Right lobe of liver (tissue), 6 donors: ENCODE measurements at regions not wholly inside any gene's neighbourhood (a gene's known extent, or its start where the extent isn't known, plus 50 kb on each side); places are given as distances from the start of the nearest gene placed in this dataset.

Source experiments
- ATAC-seq, 4 donors: fragments of 200-7000 bp; cut with Tn5 transposase; one replicate each; pipeline ENCODE4 v1.9.1; 2020; ENCODE audit warnings: mild to moderate bottlenecking in 4 of 4, moderate library complexity in 4 of 4
- DNase-seq, 3 donors: peaks; one replicate each; pipeline ENCODE4 v3.0.0-alpha.2; 2020
- H3K27ac ChIP-seq, 3 donors: fragments of 200-600 bp; one replicate each; pipeline ENCODE4 v1.8.0; 2022
- H3K27me3 ChIP-seq, 2 donors: fragments of 200-600 bp; one replicate each; pipeline ENCODE4 v1.8.0; 2022
- H3K36me3 ChIP-seq, 4 donors: fragments of 200-600 bp; sonication (generic) in 1 of 4; one replicate each; pipeline versions ENCODE4 v1.5.1 to v1.8.0; 2017 to 2022; ENCODE audit warnings: control low read depth in 1 of 4
- H3K4me1 ChIP-seq, 4 donors: fragments of 200-600 bp; sonication (generic) in 1 of 4; one replicate each; pipeline versions ENCODE4 v1.5.1 to v1.8.0; 2017 to 2022; ENCODE audit warnings: control low read depth in 1 of 4
- H3K4me3 ChIP-seq, 3 donors: fragments of 200-600 bp; one replicate each; pipeline ENCODE4 v1.8.0; 2022
- H3K9me3 ChIP-seq, 4 donors: fragments of 200-600 bp; sonication (generic) in 1 of 4; one replicate each; pipeline versions ENCODE4 v1.5.1 to v1.8.0; 2017 to 2022; ENCODE audit warnings: control low read depth in 1 of 4
- CTCF ChIP-seq, 4 donors: fragments of 200-600 bp in 3 of 4; fragments of 450-650 bp in 1 of 4; IDR thresholded peaks; one replicate each; pipeline versions ENCODE4 v1.5.1 to v1.8.0; 2016 to 2022; ENCODE audit warnings: antibody characterized with exemption in 4 of 4, mild to moderate bottlenecking in 2 of 4
- POLR2A ChIP-seq: fragments of 450-650 bp; IDR thresholded peaks from one replicate; pipeline ENCODE4 v1.6.1; 2017; ENCODE audit warnings: antibody characterized with exemption, mild to moderate bottlenecking
- WGBS: methylation state at CpG from one replicate; pipeline ENCODE4 v1.1.6; 2018; ENCODE audit warnings: low coverage, low lambda C conversion rate; ENCODE audit not compliant: insufficient coverage; ENCODE audit errors: missing lambda C conversion rate; 5-methylcytosine and 5-hydroxymethylcytosine counted together
- intact Hi-C, 2 donors: fragments of 100-400 bp; cut with DNase I; formaldehyde crosslinking; loops; one replicate each; pipeline versions ENCODE4 v1.11.2 to v1.14.1; 2022
- donor health status: DM: no; HTN: yes; CAD: no.
- donor health status: DM: no; HTN: no; CAD: no.
- donor health status: DM: no; HTN: no; CAD: no.
- donor health status: DM: no; HTN: yes; CAD: no.
- donor health status: DM: no; HTN: yes; CAD: no.

- WGBS, result 29% methylated on average over 8 of the region's 8 CpGs
- intact Hi-C loops, result no loop called here
- no peak for ATAC-seq
- DNase-seq, result no peak
- no peaks in the 10 kb centered on the region for H3K36me3 ChIP-seq
- H3K27me3 ChIP-seq, result no peaks in the 10 kb centered on the region
- no peak overlapping the region for H3K27ac ChIP-seq
- no peak for TF ChIP-seq CTCF (IDR thresholded peaks at IDR 0.05)
- TF ChIP-seq POLR2A, result no peak
- H3K4me3 ChIP-seq, result no peak overlapping the region
- no peaks in the 10 kb centered on the region for H3K9me3 ChIP-seq
- H3K4me1 ChIP-seq, result no peaks in the 10 kb centered on the region
Measured at GRCh38 chr16:51723036-51723724, 572.1 kb upstream of the SALL1 start.

- Histone ChIP-seq H3K9me3 (no peaks in the 10 kb centered on the region), H3K4me3 (no peak overlapping the region), H3K4me1 (no peaks in the 10 kb centered on the region), H3K36me3 (no peaks in the 10 kb centered on the region), H3K27me3 (no peaks in the 10 kb centered on the region), H3K27ac (no peak overlapping the region)
- no peak for TF ChIP-seq POLR2A
- no peak for TF ChIP-seq CTCF (IDR thresholded peaks at IDR 0.05)
- intact Hi-C loops, result no loop called here
- DNase-seq (no peak), ATAC-seq (no peak)
Measured at GRCh38 chr16:51722467-51722866, 571.4 kb upstream of the SALL1 start.

GRCh38 chr16:51719376-51719775 is 568.3 kb upstream of the SALL1 start:
- no peaks in the 10 kb centered on the region for H3K27me3 ChIP-seq
- no peaks in the 10 kb centered on the region for H3K4me1 ChIP-seq
- intact Hi-C loops, result no loop called here
- H3K27ac ChIP-seq, result no peak overlapping the region
- no peaks in the 10 kb centered on the region for H3K36me3 ChIP-seq
- no peak for TF ChIP-seq POLR2A
- TF ChIP-seq CTCF (IDR thresholded peaks at IDR 0.05), result no peak
- no peak for ATAC-seq
- 93% methylated on average over 3 of the region's 3 CpGs for WGBS
- H3K9me3 ChIP-seq, result no peaks in the 10 kb centered on the region
- H3K4me3 ChIP-seq, result no peak overlapping the region
- DNase-seq, result no peak

GRCh38 chr16:51716195-51716594 is 565.1 kb upstream of the SALL1 start:
- no peak overlapping the region for H3K27ac ChIP-seq
- H3K27me3 ChIP-seq, result no peaks in the 10 kb centered on the region
- ATAC-seq (no peak), DNase-seq (no peak)
- H3K4me3 ChIP-seq, result no peak overlapping the region
- no peaks in the 10 kb centered on the region for H3K4me1 ChIP-seq
- intact Hi-C loops, result no loop called here
- WGBS, result 78% methylated on average over 1 of the region's 1 CpG
- no peak for TF ChIP-seq POLR2A
- TF ChIP-seq CTCF (IDR thresholded peaks at IDR 0.05), result no peak
- H3K36me3 ChIP-seq, result no peaks in the 10 kb centered on the region
- H3K9me3 ChIP-seq, result no peaks in the 10 kb centered on the region

- no peak for DNase-seq
- H3K4me3 ChIP-seq, result no peak overlapping the region
- 77% methylated on average over 2 of the region's 2 CpGs for WGBS
Measured at GRCh38 chr16:51713502-51713901, 562.4 kb upstream of the SALL1 start.

More at GRCh38 chr16:51713502-51713901, 562.4 kb upstream of the SALL1 start:
- ATAC-seq, result no peak
- H3K9me3 ChIP-seq, result no peaks in the 10 kb centered on the region
- H3K27ac ChIP-seq, result no peak overlapping the region
- TF ChIP-seq POLR2A, result no peak
- TF ChIP-seq CTCF (IDR thresholded peaks at IDR 0.05), result no peak
- no peaks in the 10 kb centered on the region for H3K27me3 ChIP-seq
- H3K4me1 ChIP-seq, result no peaks in the 10 kb centered on the region
- intact Hi-C loops, result no loop called here
- no peaks in the 10 kb centered on the region for H3K36me3 ChIP-seq
